Natural killer cell (primary cell): ENCODE measurements at regions not wholly inside any gene's neighbourhood (a gene's known extent, or its start where the extent isn't known, plus 50 kb on each side); places are given as distances from the start of the nearest gene placed in this dataset.

Experiments used
- ATAC-seq, 3 donors: fragments of 150-1000 bp in 2 of 3; fragments of 200-7000 bp in 1 of 3; cut with Tn5 transposase; 1 replicate in 1 of 3; 2 replicates in 2 of 3; pipeline ENCODE4 v1.10.0; 2021; ENCODE audit warnings: mild to moderate bottlenecking in 2 of 3, moderate library complexity in 2 of 3
- DNase-seq, 2 donors: peaks; one replicate each; pipeline versions ENCODE4 v3.0.0 to v3.0.0-alpha.2; 2013 to 2021; ENCODE audit warnings: mixed read lengths in 1 of 2
- H3K27ac ChIP-seq: one replicate; pipeline ENCODE4 v1.5.1; 2013; ENCODE audit warnings: mild to moderate bottlenecking, low read length
- H3K27me3 ChIP-seq: one replicate; pipeline ENCODE4 v1.6.1; 2013; ENCODE audit warnings: low read length; ENCODE audit not compliant: control insufficient read depth, insufficient read depth
- H3K36me3 ChIP-seq: one replicate; pipeline ENCODE4 v1.6.1; 2013; ENCODE audit warnings: low read length; ENCODE audit not compliant: control insufficient read depth, insufficient read depth
- H3K4me1 ChIP-seq: one replicate; pipeline ENCODE4 v1.6.1; 2013; ENCODE audit warnings: low read length; ENCODE audit not compliant: control insufficient read depth, insufficient read depth
- H3K4me3 ChIP-seq: one replicate; pipeline ENCODE4 v1.5.1; 2013; ENCODE audit warnings: low read length
- H3K9me3 ChIP-seq: one replicate; pipeline ENCODE4 v1.6.1; 2013; ENCODE audit warnings: low read length; ENCODE audit not compliant: control insufficient read depth, insufficient read depth
- H3K27ac Mint-ChIP-seq, 2 donors: one replicate each; pipeline ENCODE4 v1.8.0; 2022; ENCODE audit warnings: mild to moderate bottlenecking in 2 of 2, mixed read lengths in 2 of 2, moderate library complexity in 1 of 2
- H3K27me3 Mint-ChIP-seq, 2 donors: one replicate each; pipeline ENCODE4 v1.8.0; 2022; ENCODE audit warnings: low read depth in 2 of 2, mixed read lengths in 2 of 2
- H3K36me3 Mint-ChIP-seq: one replicate; pipeline ENCODE4 v1.8.0; 2022; ENCODE audit warnings: mixed read lengths
- H3K4me1 Mint-ChIP-seq, 2 donors: one replicate each; pipeline ENCODE4 v1.8.0; 2022; ENCODE audit warnings: mixed read lengths in 2 of 2
- H3K4me3 Mint-ChIP-seq: one replicate; pipeline ENCODE4 v1.8.0; 2022; ENCODE audit warnings: mild to moderate bottlenecking, moderate library complexity, mixed read lengths
- H3K9me3 Mint-ChIP-seq, 2 donors: one replicate each; pipeline ENCODE4 v1.8.0; 2022; ENCODE audit warnings: mixed read lengths in 2 of 2
- WGBS: methylation state at CpG from one replicate; pipeline ENCODE4 v1.1.7; 2013; ENCODE audit warnings: missing lambda C conversion rate; ENCODE audit not compliant: insufficient coverage; 5-methylcytosine and 5-hydroxymethylcytosine counted together
- intact Hi-C: fragments of 100-400 bp; cut with micrococcal nuclease; formaldehyde crosslinking; loops from one replicate; pipeline ENCODE4 v1.14.2; 2022
- TF ChIP-seq, protein P1 (sequence below): fragments of 200-600 bp; IDR thresholded peaks from one replicate; pipeline ENCODE4 v1.8.0; 2022; ENCODE audit warnings: antibody characterized with exemption

DNA sequence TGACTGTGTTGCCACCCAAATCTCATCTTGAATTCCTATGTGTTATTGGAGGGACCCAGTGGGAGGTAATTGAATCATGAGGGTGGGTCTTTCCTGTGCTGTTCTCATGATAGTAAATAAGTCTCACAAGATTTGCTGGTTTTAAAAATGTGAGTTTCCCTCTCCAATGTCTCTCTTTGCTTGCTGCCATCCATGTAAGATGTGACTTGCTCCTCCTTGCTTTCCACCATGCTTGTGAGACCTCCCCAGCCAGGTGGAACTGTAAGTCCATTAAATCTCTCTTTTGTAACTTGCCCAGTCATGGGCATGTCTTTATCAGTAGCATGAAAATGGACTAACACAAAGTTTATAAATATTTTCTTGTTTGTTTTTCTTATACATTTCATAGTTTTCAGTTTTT, 990.5 kb upstream of the CITED2 start:
- Histone ChIP-seq H3K4me3 (no peak overlapping the region), H3K27ac (no peak overlapping the region), H3K4me1 (no peaks in the 10 kb centered on the region), H3K36me3 (no peaks in the 10 kb centered on the region), H3K9me3 (no peaks in the 10 kb centered on the region), H3K27me3 (no peaks in the 10 kb centered on the region)
- DNase-seq = no peak
- no peak overlapping the region for H3K27ac Mint-ChIP-seq
- H3K4me3 Mint-ChIP-seq = no peak overlapping the region
- no peaks in the 10 kb centered on the region for H3K36me3 Mint-ChIP-seq
- no peaks in the 10 kb centered on the region for H3K27me3 Mint-ChIP-seq
- intact Hi-C loops = no loop called here
- no peak for ATAC-seq
- TF ChIP-seq, protein P1, sequence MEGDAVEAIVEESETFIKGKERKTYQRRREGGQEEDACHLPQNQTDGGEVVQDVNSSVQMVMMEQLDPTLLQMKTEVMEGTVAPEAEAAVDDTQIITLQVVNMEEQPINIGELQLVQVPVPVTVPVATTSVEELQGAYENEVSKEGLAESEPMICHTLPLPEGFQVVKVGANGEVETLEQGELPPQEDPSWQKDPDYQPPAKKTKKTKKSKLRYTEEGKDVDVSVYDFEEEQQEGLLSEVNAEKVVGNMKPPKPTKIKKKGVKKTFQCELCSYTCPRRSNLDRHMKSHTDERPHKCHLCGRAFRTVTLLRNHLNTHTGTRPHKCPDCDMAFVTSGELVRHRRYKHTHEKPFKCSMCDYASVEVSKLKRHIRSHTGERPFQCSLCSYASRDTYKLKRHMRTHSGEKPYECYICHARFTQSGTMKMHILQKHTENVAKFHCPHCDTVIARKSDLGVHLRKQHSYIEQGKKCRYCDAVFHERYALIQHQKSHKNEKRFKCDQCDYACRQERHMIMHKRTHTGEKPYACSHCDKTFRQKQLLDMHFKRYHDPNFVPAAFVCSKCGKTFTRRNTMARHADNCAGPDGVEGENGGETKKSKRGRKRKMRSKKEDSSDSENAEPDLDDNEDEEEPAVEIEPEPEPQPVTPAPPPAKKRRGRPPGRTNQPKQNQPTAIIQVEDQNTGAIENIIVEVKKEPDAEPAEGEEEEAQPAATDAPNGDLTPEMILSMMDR = no peak
- no peaks in the 10 kb centered on the region for H3K4me1 Mint-ChIP-seq
- peaks cover 2 to 7% of the 10 kb centered on the region in 2 donors for H3K9me3 Mint-ChIP-seq

DNA sequence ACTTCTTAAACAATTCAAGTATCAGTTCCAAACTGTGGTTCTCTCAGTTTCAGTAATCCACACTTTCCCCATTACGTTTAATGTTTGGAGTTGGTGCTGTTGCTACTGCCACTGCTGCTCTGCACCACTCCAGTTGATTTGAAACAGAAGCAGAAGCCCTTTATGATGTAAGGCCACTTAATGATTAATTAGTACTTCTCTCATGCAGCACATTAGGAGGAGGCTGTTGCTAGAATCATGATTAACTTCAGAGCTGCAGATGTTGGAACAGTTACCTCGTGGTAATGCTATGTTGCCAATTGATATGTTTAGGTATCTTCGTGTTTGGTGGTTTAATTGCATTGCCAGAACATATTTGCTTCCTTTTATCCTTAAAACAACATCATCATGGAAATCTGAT, 986.2 kb upstream of the CITED2 start:
- Histone ChIP-seq H3K4me3 (no peak overlapping the region), H3K9me3 (no peaks in the 10 kb centered on the region), H3K27ac (no peak overlapping the region), H3K4me1 (no peaks in the 10 kb centered on the region), H3K27me3 (no peaks in the 10 kb centered on the region), H3K36me3 (no peaks in the 10 kb centered on the region)
- no peak for DNase-seq
- Mint-ChIP-seq H3K4me3 (no peak overlapping the region), H3K27me3 (no peaks in the 10 kb centered on the region), H3K4me1 (no peaks in the 10 kb centered on the region), H3K9me3 (peaks cover 2 to 4% of the 10 kb centered on the region in 2 donors), H3K27ac (no peak overlapping the region), H3K36me3 (no peaks in the 10 kb centered on the region)
- no peak for ATAC-seq
- 90% methylated on average over 2 of the region's 3 CpGs for WGBS
- TF ChIP-seq, protein P1 = no peak
- intact Hi-C loops = no loop called here

DNA sequence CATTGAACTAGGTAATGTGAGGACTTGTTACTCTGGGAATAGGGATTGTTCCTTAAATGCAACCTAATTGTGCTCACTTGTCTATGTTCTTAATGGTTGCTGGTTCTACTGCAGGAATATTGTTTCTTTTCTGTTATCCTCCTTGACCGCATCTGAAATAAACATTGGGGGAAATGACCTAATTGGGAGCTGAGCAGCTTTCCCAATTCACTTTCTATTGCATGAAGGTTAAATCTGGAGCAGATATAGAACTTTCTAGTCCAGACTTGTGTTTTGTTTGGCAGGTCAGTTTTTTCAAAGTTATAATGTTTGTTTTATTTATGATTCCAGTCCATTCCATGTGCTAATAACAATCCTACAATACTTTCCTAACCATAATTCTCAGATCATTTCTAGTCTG, 981.0 kb upstream of the CITED2 start:
- no peaks in the 10 kb centered on the region for H3K36me3 Mint-ChIP-seq
- 33% methylated on average over 1 of the region's 1 CpG for WGBS
- DNase-seq = no peak
- no peaks in the 10 kb centered on the region for H3K4me1 Mint-ChIP-seq
- Histone ChIP-seq H3K9me3 (no peaks in the 10 kb centered on the region), H3K27ac (no peak overlapping the region), H3K27me3 (no peaks in the 10 kb centered on the region), H3K4me1 (no peaks in the 10 kb centered on the region), H3K36me3 (no peaks in the 10 kb centered on the region), H3K4me3 (no peak overlapping the region)
- peaks cover 2 to 4% of the 10 kb centered on the region in 2 donors for H3K9me3 Mint-ChIP-seq
- no peaks in the 10 kb centered on the region for H3K27me3 Mint-ChIP-seq
- H3K27ac Mint-ChIP-seq = no peak overlapping the region
- intact Hi-C loops = no loop called here
- no peak overlapping the region for H3K4me3 Mint-ChIP-seq
- TF ChIP-seq, protein P1 = no peak
- ATAC-seq = no peak

DNA sequence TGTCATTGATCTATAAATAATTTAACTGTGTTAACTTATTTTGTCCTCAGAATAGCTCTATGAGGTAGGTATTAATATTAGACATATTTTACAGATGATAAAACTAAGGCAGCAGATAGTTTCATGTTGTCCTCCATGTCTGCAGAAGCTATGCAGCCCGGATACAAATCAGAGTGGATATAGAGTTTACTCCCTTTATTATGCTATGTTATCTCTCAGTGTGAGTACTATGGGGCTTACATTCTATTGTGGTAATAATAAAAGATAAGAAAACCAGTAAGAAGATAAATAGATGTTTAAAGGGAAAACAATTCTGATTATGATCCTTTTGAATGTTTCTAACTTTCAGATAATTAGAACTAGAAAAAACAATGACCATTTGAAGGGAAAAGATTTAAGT, 979.8 kb upstream of the CITED2 start:
- H3K4me1 Mint-ChIP-seq = no peaks in the 10 kb centered on the region
- H3K9me3 ChIP-seq = no peaks in the 10 kb centered on the region
- H3K4me3 Mint-ChIP-seq = no peak overlapping the region
- H3K4me1 ChIP-seq = no peaks in the 10 kb centered on the region
- intact Hi-C loops = no loop called here
- H3K27me3 Mint-ChIP-seq = no peaks in the 10 kb centered on the region
- no peaks in the 10 kb centered on the region for H3K27me3 ChIP-seq
- DNase-seq = no peak
- H3K27ac Mint-ChIP-seq = no peak overlapping the region
- H3K27ac ChIP-seq = no peak overlapping the region
- H3K36me3 ChIP-seq = no peaks in the 10 kb centered on the region
- peaks cover 2 to 6% of the 10 kb centered on the region in 2 donors for H3K9me3 Mint-ChIP-seq
- no peak overlapping the region for H3K4me3 ChIP-seq
- TF ChIP-seq, protein P1 = no peak
- ATAC-seq = no peak
- H3K36me3 Mint-ChIP-seq = no peaks in the 10 kb centered on the region
- 100% methylated on average over 1 of the region's 1 CpG for WGBS
